ENCODE measurements at regions not wholly inside any gene's neighbourhood (a gene's known extent, or its start where the extent isn't known, plus 50 kb on each side); places are given as distances from the start of the nearest gene placed in this dataset.
"Not testable (repeated sequence)": the region's sequence is repeated elsewhere in the genome, so short reads cannot be mapped to it uniquely, and the experiment has no call there.

DNA sequence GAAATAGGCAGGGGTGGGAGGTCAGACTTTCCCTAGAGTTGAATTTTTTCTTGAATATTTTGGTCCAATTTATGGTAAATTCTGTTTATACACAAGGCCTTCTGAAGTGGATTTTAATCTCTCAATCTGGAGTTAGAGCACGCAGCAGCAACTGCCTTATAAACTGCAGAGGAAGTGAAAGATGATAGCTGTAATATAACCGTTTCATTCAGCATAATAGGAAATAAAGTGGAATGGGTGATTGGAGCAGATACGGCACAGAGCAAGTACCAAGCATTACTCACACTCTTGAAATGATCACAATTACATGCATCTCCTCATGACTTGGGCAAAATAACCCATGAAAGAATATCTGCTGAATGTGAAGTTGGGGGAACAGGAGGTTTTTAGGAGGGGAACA is 106.8 kb downstream of the ARRDC4 start:
- Histone ChIP-seq H3K4me1 (ENCODE audit: insufficient read depth, low read length) (peaks cover 8% of the 10 kb centered on the region; the same call in 1 of the 2 replicates), H3K27me3 (ENCODE audit: insufficient read depth, low read length) (no peaks in the 10 kb centered on the region), H3K36me3 (ENCODE audit: insufficient read depth, low read depth, low read length) (no peaks in the 10 kb centered on the region), H3K9me3 (ENCODE audit: insufficient read depth, low read depth, low read length) (no peaks in the 10 kb centered on the region), H3K27ac (ENCODE audit: low read length) (no peak overlapping the region), H3K4me3 (ENCODE audit: low read length) (no peak overlapping the region), H3K9ac (ENCODE audit: low read depth, low read length) (no peak overlapping the region)

- Histone ChIP-seq H3K27ac (ENCODE audit: low read length) (no peak overlapping the region), H3K9ac (ENCODE audit: low read depth, low read length) (no peak overlapping the region), H3K4me1 (ENCODE audit: insufficient read depth, low read length) (peaks cover 8% of the 10 kb centered on the region; the same call in 1 of the 2 replicates), H3K36me3 (ENCODE audit: insufficient read depth, low read depth, low read length) (no peaks in the 10 kb centered on the region), H3K27me3 (ENCODE audit: insufficient read depth, low read length) (no peaks in the 10 kb centered on the region), H3K4me3 (ENCODE audit: low read length) (no peak overlapping the region), H3K9me3 (ENCODE audit: insufficient read depth, low read depth, low read length) (no peaks in the 10 kb centered on the region)
Measured at GRCh38 chr15:98069256-98069655, 108.8 kb downstream of the ARRDC4 start.

GRCh38 chr15:98070137-98070536 is 109.6 kb downstream of the ARRDC4 start:
- H3K36me3 ChIP-seq (ENCODE audit: insufficient read depth, low read depth, low read length) = no peaks in the 10 kb centered on the region
- no peak overlapping the region for H3K27ac ChIP-seq (ENCODE audit: low read length)
- H3K27me3 ChIP-seq (ENCODE audit: insufficient read depth, low read length) = no peaks in the 10 kb centered on the region
- peaks cover 8% of the 10 kb centered on the region; the same call in 1 of the 2 replicates for H3K4me1 ChIP-seq (ENCODE audit: insufficient read depth, low read length)
- H3K4me3 ChIP-seq (ENCODE audit: low read length) = no peak overlapping the region
- H3K9me3 ChIP-seq (ENCODE audit: insufficient read depth, low read depth, low read length) = no peaks in the 10 kb centered on the region
- H3K9ac ChIP-seq (ENCODE audit: low read depth, low read length) = no peak overlapping the region

DNA sequence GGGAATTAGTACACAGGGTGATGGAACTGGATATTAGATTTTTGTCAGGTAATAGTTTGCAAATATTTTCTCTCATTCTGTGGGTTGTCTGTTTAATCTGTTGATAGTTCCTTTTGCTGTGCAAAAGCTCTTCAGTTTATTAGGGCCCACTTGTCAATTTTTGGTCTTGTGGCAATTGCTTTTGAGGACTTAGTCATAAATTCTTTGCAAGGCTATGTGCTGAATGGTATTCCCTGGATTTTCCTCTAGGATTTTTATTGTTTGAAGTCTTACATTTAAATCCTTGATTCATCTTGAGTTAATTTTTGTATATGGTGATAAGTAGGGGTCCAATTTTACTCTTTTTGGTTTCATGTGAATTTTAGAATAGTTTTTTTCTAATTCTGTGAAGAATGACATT is 111.3 kb downstream of the ARRDC4 start:
- Histone ChIP-seq H3K27ac (ENCODE audit: low read length) (no peak overlapping the region), H3K9me3 (ENCODE audit: insufficient read depth, low read depth, low read length) (no peaks in the 10 kb centered on the region), H3K36me3 (ENCODE audit: insufficient read depth, low read depth, low read length) (no peaks in the 10 kb centered on the region), H3K4me3 (ENCODE audit: low read length) (no peak overlapping the region), H3K4me1 (ENCODE audit: insufficient read depth, low read length) (peaks cover 8% of the 10 kb centered on the region; the same call in 1 of the 2 replicates), H3K27me3 (ENCODE audit: insufficient read depth, low read length) (no peaks in the 10 kb centered on the region), H3K9ac (ENCODE audit: low read depth, low read length) (no peak overlapping the region)

- Histone ChIP-seq H3K9me3 (ENCODE audit: insufficient read depth, low read depth, low read length) (no peaks in the 10 kb centered on the region), H3K9ac (ENCODE audit: low read depth, low read length) (no peak overlapping the region), H3K27me3 (ENCODE audit: insufficient read depth, low read length) (no peaks in the 10 kb centered on the region), H3K4me3 (ENCODE audit: low read length) (no peak overlapping the region), H3K36me3 (ENCODE audit: insufficient read depth, low read depth, low read length) (no peaks in the 10 kb centered on the region), H3K27ac (ENCODE audit: low read length) (no peak overlapping the region), H3K4me1 (ENCODE audit: insufficient read depth, low read length) (no peaks in the 10 kb centered on the region)
Measured at GRCh38 chr15:98075441-98075840, 114.9 kb downstream of the ARRDC4 start.

GRCh38 chr15:98076021-98076816 is 115.7 kb downstream of the ARRDC4 start:
- H3K27me3 ChIP-seq (ENCODE audit: insufficient read depth, low read length) = no peaks in the 10 kb centered on the region

GRCh38 chr15:98077186-98077585 is 116.7 kb downstream of the ARRDC4 start:
- Histone ChIP-seq H3K4me3 (ENCODE audit: low read length) (no peak overlapping the region), H3K9ac (ENCODE audit: low read depth, low read length) (no peak overlapping the region), H3K36me3 (ENCODE audit: insufficient read depth, low read depth, low read length) (no peaks in the 10 kb centered on the region), H3K27ac (ENCODE audit: low read length) (no peak overlapping the region), H3K9me3 (ENCODE audit: insufficient read depth, low read depth, low read length) (no peaks in the 10 kb centered on the region), H3K27me3 (ENCODE audit: insufficient read depth, low read length) (no peaks in the 10 kb centered on the region), H3K4me1 (ENCODE audit: insufficient read depth, low read length) (no peaks in the 10 kb centered on the region)

More at GRCh38 chr15:98076021-98076816, 115.7 kb downstream of the ARRDC4 start:
- no peaks in the 10 kb centered on the region for H3K9me3 ChIP-seq (ENCODE audit: insufficient read depth, low read depth, low read length)
- no peak overlapping the region for H3K9ac ChIP-seq (ENCODE audit: low read depth, low read length)
- H3K4me1 ChIP-seq (ENCODE audit: insufficient read depth, low read length) = no peaks in the 10 kb centered on the region
- H3K36me3 ChIP-seq (ENCODE audit: insufficient read depth, low read depth, low read length) = no peaks in the 10 kb centered on the region
- H3K27ac ChIP-seq (ENCODE audit: low read length) = no peak overlapping the region
- H3K4me3 ChIP-seq (ENCODE audit: low read length) = no peak overlapping the region

- no peak overlapping the region for H3K27ac ChIP-seq (ENCODE audit: low read length)
- H3K4me1 ChIP-seq (ENCODE audit: insufficient read depth, low read length) = no peaks in the 10 kb centered on the region
- H3K4me3 ChIP-seq (ENCODE audit: low read length) = no peak overlapping the region
- H3K9me3 ChIP-seq (ENCODE audit: insufficient read depth, low read depth, low read length) = no peaks in the 10 kb centered on the region
- H3K9ac ChIP-seq (ENCODE audit: low read depth, low read length) = no peak overlapping the region
- no peaks in the 10 kb centered on the region for H3K27me3 ChIP-seq (ENCODE audit: insufficient read depth, low read length)
- no peaks in the 10 kb centered on the region for H3K36me3 ChIP-seq (ENCODE audit: insufficient read depth, low read depth, low read length)
Measured at GRCh38 chr15:98080791-98081190, 120.3 kb downstream of the ARRDC4 start.

GRCh38 chr15:98083203-98083910 is 122.9 kb downstream of the ARRDC4 start:
- Histone ChIP-seq H3K36me3 (ENCODE audit: insufficient read depth, low read depth, low read length) (no peaks in the 10 kb centered on the region), H3K9me3 (ENCODE audit: insufficient read depth, low read depth, low read length) (no peaks in the 10 kb centered on the region), H3K27me3 (ENCODE audit: insufficient read depth, low read length) (no peaks in the 10 kb centered on the region), H3K4me3 (ENCODE audit: low read length) (no peak overlapping the region), H3K9ac (ENCODE audit: low read depth, low read length) (no peak overlapping the region), H3K4me1 (ENCODE audit: insufficient read depth, low read length) (no peaks in the 10 kb centered on the region), H3K27ac (ENCODE audit: low read length) (no peak overlapping the region)

DNA sequence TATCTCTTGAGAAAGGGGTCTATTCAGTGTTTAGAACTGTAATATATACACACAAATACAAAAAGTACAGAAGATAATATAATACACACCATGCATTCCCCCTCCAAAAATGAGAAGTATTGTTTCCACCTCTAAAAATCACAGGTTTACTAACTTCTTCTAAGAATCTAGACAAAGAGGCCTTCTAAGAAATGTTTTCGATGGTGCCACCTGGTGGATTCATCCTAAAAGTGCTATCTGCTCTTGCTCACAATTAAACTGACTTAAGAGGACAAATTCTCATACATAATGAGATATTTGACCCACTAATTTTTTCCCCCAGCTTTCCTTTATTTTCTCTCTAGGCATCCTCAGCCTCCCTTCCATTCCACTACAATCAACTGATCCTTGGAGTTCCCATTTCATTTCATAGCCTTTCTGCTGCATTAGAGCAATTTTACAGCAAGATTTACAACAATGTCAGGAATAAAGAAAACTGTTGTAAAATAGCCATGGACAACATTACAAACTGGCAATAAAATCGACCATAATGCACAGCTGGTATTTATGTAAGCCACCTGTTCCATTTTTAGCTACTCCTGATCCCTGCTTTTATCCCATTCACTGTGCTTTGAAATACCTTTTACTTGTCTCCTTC is 124.6 kb downstream of the ARRDC4 start:
- H3K9me3 ChIP-seq (ENCODE audit: insufficient read depth, low read depth, low read length) = no peaks in the 10 kb centered on the region
- H3K9ac ChIP-seq (ENCODE audit: low read depth, low read length) = no peak overlapping the region
- H3K27me3 ChIP-seq (ENCODE audit: insufficient read depth, low read length) = no peaks in the 10 kb centered on the region
- H3K4me1 ChIP-seq (ENCODE audit: insufficient read depth, low read length) = no peaks in the 10 kb centered on the region
- H3K36me3 ChIP-seq (ENCODE audit: insufficient read depth, low read depth, low read length) = no peaks in the 10 kb centered on the region
- H3K27ac ChIP-seq (ENCODE audit: low read length) = no peak overlapping the region
- no peak overlapping the region for H3K4me3 ChIP-seq (ENCODE audit: low read length)

DNA sequence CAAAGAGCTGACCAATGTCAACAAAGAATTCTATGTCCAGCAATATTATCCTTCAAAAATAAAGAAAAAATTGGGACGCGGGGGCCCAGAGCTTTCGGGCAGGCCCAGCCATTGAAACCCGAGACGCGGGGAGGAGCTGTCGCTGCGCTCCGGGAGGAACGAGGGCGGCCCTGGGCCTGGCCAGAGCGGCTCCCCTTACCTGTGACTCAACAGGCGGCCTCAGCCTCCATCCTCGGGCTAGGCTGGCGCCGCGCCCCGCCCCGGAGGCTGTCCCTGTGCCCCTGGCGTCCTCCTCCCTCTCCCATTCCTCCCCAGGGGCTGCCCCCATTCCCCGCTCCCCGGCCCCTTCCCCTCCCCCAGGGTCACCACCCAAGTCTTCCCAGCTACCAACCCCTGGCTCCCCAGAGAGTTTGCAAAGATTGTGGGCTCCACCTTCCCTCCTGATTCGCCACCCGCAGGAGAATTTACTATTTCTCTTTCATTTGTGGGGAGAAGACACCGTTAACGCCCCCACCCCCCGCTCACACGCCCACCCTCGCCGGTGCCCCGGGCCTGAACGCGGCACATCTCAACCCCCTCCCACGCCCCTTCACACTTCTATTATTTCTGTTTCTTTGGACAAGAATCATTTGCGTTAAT is 127.9 kb downstream of the ARRDC4 start:
- H3K27me3 ChIP-seq (ENCODE audit: insufficient read depth, low read length); H3K9me3 ChIP-seq (ENCODE audit: insufficient read depth, low read depth, low read length); H3K4me1 ChIP-seq (ENCODE audit: insufficient read depth, low read length); H3K9ac ChIP-seq (ENCODE audit: low read depth, low read length); H3K27ac ChIP-seq (ENCODE audit: low read length); H3K4me3 ChIP-seq (ENCODE audit: low read length); H3K36me3 ChIP-seq (ENCODE audit: insufficient read depth, low read depth, low read length): not testable (repeated sequence)
